ENCODE measurements at regions not wholly inside any gene's neighbourhood (a gene's known extent, or its start where the extent isn't known, plus 50 kb on each side); places are given as distances from the start of the nearest gene placed in this dataset.
"Not testable (repeated sequence)": the region's sequence is repeated elsewhere in the genome, so short reads cannot be mapped to it uniquely, and the experiment has no call there.

GRCh38 chr6:26720663-26721218 is 61.2 kb upstream of the ZNF322 start:
- DNase-seq (ENCODE audit: low read depth), result not testable (repeated sequence)

- not testable (repeated sequence) for DNase-seq (ENCODE audit: low read depth)
These were observed 70.6 kb upstream of the ZNF322 start for GRCh38 chr6:26730019-26730766.

- DNase-seq (ENCODE audit: low read depth), result not testable (repeated sequence)
These were observed 75.4 kb upstream of the ZNF322 start for GRCh38 chr6:26734776-26735472.

GRCh38 chr6:26739811-26740210 is 80.3 kb upstream of the ZNF322 start:
- DNase-seq (ENCODE audit: low read depth), result no peak

GRCh38 chr6:26743157-26743821 is 83.7 kb upstream of the ZNF322 start:
- DNase-seq (ENCODE audit: low read depth), result peak; percentile 70

- peak; percentile 0 for DNase-seq (ENCODE audit: low read depth)
These were observed 84.6 kb upstream of the ZNF322 start for GRCh38 chr6:26743941-26744699.

GRCh38 chr6:26744837-26745282 is 85.3 kb upstream of the ZNF322 start:
- not testable (repeated sequence) for DNase-seq (ENCODE audit: low read depth)

GRCh38 chr6:26745964-26746363 is 86.4 kb upstream of the ZNF322 start:
- peak; percentile 0 for DNase-seq (ENCODE audit: low read depth)

GRCh38 chr6:26749126-26749758 is 89.7 kb upstream of the ZNF322 start:
- not testable (repeated sequence) for DNase-seq (ENCODE audit: low read depth)

GRCh38 chr6:26749759-26750126 is 90.2 kb upstream of the ZNF322 start:
- DNase-seq (ENCODE audit: low read depth), result not testable (repeated sequence)

GRCh38 chr6:26754212-26754611 is 94.7 kb upstream of the ZNF322 start:
- DNase-seq (ENCODE audit: low read depth), result no peak

GRCh38 chr6:26754801-26755200 is 95.3 kb upstream of the ZNF322 start:
- DNase-seq (ENCODE audit: low read depth), result not testable (repeated sequence)

- not testable (repeated sequence) for DNase-seq (ENCODE audit: low read depth)
These were observed 96.7 kb upstream of the ZNF322 start for GRCh38 chr6:26756067-26756805.

- DNase-seq (ENCODE audit: low read depth), result not testable (repeated sequence)
These were observed 106.8 kb upstream of the ZNF322 start for GRCh38 chr6:26766203-26766902.

GRCh38 chr6:26770941-26771666 is 111.6 kb upstream of the ZNF322 start:
- not testable (repeated sequence) for DNase-seq (ENCODE audit: low read depth)

GRCh38 chr6:26773414-26773813 is 113.9 kb upstream of the ZNF322 start:
- DNase-seq (ENCODE audit: low read depth), result not testable (repeated sequence)

- not testable (repeated sequence) for DNase-seq (ENCODE audit: low read depth)
These were observed 121.0 kb upstream of the ZNF322 start for GRCh38 chr6:26780563-26780962.

- not testable (repeated sequence) for DNase-seq (ENCODE audit: low read depth)
These were observed 136.1 kb upstream of the ZNF322 start for GRCh38 chr6:26795474-26796307.

All from fibroblast of gingiva (primary cell).